ENCODE measurements at regions not wholly inside any gene's neighbourhood (a gene's known extent, or its start where the extent isn't known, plus 50 kb on each side); places are given as distances from the start of the nearest gene placed in this dataset.

DNA sequence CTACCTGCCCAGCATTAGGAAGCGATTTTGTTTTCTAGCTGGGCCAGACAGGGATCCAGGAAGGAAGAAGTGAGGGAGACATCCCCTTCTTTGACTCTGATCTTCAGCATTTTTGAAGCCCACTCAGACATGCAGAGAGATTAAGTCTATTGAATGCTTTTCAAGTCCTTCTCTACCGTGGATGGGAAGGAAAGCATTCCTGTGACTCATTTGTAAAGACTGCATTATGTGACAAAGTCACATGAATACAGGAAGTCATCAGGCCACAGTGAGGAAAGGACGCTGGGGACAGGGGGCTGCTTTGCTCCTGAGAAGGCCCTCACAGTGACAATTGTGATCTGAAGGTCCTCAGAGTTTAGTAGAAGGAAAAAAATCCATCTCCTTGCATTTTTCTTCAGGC is 67.4 kb upstream of the GBA3 start:
- no peak for TF ChIP-seq RAD21 (IDR thresholded peaks at IDR 0.05; ENCODE audit: low read depth)
- TF ChIP-seq, protein P1, sequence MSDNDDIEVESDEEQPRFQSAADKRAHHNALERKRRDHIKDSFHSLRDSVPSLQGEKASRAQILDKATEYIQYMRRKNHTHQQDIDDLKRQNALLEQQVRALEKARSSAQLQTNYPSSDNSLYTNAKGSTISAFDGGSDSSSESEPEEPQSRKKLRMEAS (IDR thresholded peaks at IDR 0.05), result no peak
- no peak for TF ChIP-seq ZBTB7A (IDR thresholded peaks at IDR 0.05; ENCODE audit: low read depth)
- no peak for TF ChIP-seq TEAD4 (IDR thresholded peaks at IDR 0.05)
- TF ChIP-seq YY1 (IDR thresholded peaks at IDR 0.05; ENCODE audit: low read depth), result no peak
- TF ChIP-seq, protein P2, sequence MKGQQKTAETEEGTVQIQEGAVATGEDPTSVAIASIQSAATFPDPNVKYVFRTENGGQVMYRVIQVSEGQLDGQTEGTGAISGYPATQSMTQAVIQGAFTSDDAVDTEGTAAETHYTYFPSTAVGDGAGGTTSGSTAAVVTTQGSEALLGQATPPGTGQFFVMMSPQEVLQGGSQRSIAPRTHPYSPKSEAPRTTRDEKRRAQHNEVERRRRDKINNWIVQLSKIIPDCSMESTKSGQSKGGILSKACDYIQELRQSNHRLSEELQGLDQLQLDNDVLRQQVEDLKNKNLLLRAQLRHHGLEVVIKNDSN (IDR thresholded peaks at IDR 0.05), result no peak
- TF ChIP-seq, protein P3, sequence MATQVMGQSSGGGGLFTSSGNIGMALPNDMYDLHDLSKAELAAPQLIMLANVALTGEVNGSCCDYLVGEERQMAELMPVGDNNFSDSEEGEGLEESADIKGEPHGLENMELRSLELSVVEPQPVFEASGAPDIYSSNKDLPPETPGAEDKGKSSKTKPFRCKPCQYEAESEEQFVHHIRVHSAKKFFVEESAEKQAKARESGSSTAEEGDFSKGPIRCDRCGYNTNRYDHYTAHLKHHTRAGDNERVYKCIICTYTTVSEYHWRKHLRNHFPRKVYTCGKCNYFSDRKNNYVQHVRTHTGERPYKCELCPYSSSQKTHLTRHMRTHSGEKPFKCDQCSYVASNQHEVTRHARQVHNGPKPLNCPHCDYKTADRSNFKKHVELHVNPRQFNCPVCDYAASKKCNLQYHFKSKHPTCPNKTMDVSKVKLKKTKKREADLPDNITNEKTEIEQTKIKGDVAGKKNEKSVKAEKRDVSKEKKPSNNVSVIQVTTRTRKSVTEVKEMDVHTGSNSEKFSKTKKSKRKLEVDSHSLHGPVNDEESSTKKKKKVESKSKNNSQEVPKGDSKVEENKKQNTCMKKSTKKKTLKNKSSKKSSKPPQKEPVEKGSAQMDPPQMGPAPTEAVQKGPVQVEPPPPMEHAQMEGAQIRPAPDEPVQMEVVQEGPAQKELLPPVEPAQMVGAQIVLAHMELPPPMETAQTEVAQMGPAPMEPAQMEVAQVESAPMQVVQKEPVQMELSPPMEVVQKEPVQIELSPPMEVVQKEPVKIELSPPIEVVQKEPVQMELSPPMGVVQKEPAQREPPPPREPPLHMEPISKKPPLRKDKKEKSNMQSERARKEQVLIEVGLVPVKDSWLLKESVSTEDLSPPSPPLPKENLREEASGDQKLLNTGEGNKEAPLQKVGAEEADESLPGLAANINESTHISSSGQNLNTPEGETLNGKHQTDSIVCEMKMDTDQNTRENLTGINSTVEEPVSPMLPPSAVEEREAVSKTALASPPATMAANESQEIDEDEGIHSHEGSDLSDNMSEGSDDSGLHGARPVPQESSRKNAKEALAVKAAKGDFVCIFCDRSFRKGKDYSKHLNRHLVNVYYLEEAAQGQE (IDR thresholded peaks at IDR 0.05; ENCODE audit: low read depth), result no peak
- no peak for TF ChIP-seq EP300 (IDR thresholded peaks at IDR 0.05; ENCODE audit: borderline replicate concordance)
- no peak for TF ChIP-seq TAF1 (IDR thresholded peaks at IDR 0.05; ENCODE audit: low read depth)
- no peak for TF ChIP-seq NFIC (IDR thresholded peaks at IDR 0.05)
- TF ChIP-seq CREB1 (IDR thresholded peaks at IDR 0.05; ENCODE audit: low read depth), result no peak
